Left lung (tissue), 4 donors: ENCODE measurements at regions not wholly inside any gene's neighbourhood (a gene's known extent, or its start where the extent isn't known, plus 50 kb on each side); places are given as distances from the start of the nearest gene placed in this dataset.
A peak's percentile ranks its signal among the peaks of the same experiment; 100 is the strongest.

Experiments
- ATAC-seq: fragments of 200-7000 bp; cut with Tn5 transposase; one replicate; pipeline ENCODE4 v1.9.1; 2020; ENCODE audit warnings: moderate library complexity
- DNase-seq, 4 donors: peaks; one replicate each; pipeline ENCODE4 v3.0.0-alpha.2; 2013 to 2020
- H3K27ac ChIP-seq, 2 donors: fragments of 200-600 bp; sonication (generic) in 1 of 2; one replicate each; pipeline versions ENCODE4 v1.5.0 to v1.8.0; 2020 to 2021
- H3K27me3 ChIP-seq, 2 donors: fragments of 200-600 bp; sonication (generic) in 1 of 2; one replicate each; pipeline versions ENCODE4 v1.5.0 to v1.8.0; 2020 to 2021
- H3K36me3 ChIP-seq, 2 donors: fragments of 200-600 bp; sonication (generic) in 1 of 2; one replicate each; pipeline versions ENCODE4 v1.5.0 to v1.8.0; 2020 to 2021
- H3K4me1 ChIP-seq, 2 donors: fragments of 200-600 bp; one replicate each; pipeline ENCODE4 v1.8.0; 2021
- H3K4me3 ChIP-seq, 2 donors: fragments of 200-600 bp; sonication (generic) in 1 of 2; one replicate each; pipeline versions ENCODE4 v1.5.0 to v1.8.0; 2020 to 2021; ENCODE audit warnings: mild to moderate bottlenecking in 1 of 2
- H3K9me3 ChIP-seq, 2 donors: fragments of 200-600 bp; sonication (generic) in 1 of 2; one replicate each; pipeline versions ENCODE4 v1.5.0 to v1.8.0; 2020 to 2021
- CTCF ChIP-seq, 2 donors: fragments of 200-600 bp; sonication (generic) in 1 of 2; IDR thresholded peaks; one replicate each; pipeline versions ENCODE4 v1.5.0 to v1.8.0; 2021; ENCODE audit warnings: antibody characterized with exemption in 2 of 2
- intact Hi-C, 2 donors: fragments of 100-400 bp; cut with DNase I; formaldehyde crosslinking; loops; one replicate each; pipeline versions ENCODE4 v1.11.2 to v1.14.2; 2022
- donor health status: DM: no; HTN: yes; CAD: no.
- donor health status: DM: no; HTN: no; CAD: no.

- H3K27ac ChIP-seq = no peak overlapping the region
- DNase-seq = no peak
- no peak for ATAC-seq
- H3K36me3 ChIP-seq = no peaks in the 10 kb centered on the region
- H3K4me3 ChIP-seq = no peak overlapping the region
- TF ChIP-seq CTCF (IDR thresholded peaks at IDR 0.05) = no peak
- H3K27me3 ChIP-seq = no peaks in the 10 kb centered on the region
- H3K4me1 ChIP-seq = no peaks in the 10 kb centered on the region
- intact Hi-C loops = no loop called here
- H3K9me3 ChIP-seq = no peaks in the 10 kb centered on the region
These were observed 265.4 kb upstream of the VLDLR start for GRCh38 chr9:2356041-2356790.

GRCh38 chr9:2359891-2360471 lies 261.6 kb upstream of the VLDLR start:
- H3K9me3 ChIP-seq = no peaks in the 10 kb centered on the region
- no peak overlapping the region for H3K4me3 ChIP-seq
- DNase-seq (peak in 3 of 4 donors; percentile 12 to 72 (median 48)), ATAC-seq (no peak)
- H3K27ac ChIP-seq = no peak overlapping the region
- H3K4me1 ChIP-seq = no peaks in the 10 kb centered on the region
- no peak for TF ChIP-seq CTCF (IDR thresholded peaks at IDR 0.05)
- no peaks in the 10 kb centered on the region for H3K27me3 ChIP-seq
- intact Hi-C loops = no loop called here
- no peaks in the 10 kb centered on the region for H3K36me3 ChIP-seq

- ATAC-seq = no peak
These were observed 259.4 kb upstream of the VLDLR start for GRCh38 chr9:2362150-2362549.

GRCh38 chr9:2363138-2363745 lies 258.3 kb upstream of the VLDLR start:
- intact Hi-C loops = no loop called here
- DNase-seq (no peak), ATAC-seq (peak; percentile 61)
- Histone ChIP-seq H3K4me1 (no peaks in the 10 kb centered on the region), H3K4me3 (no peak overlapping the region), H3K9me3 (no peaks in the 10 kb centered on the region), H3K27me3 (no peaks in the 10 kb centered on the region), H3K27ac (no peak overlapping the region), H3K36me3 (no peaks in the 10 kb centered on the region)
- no peak for TF ChIP-seq CTCF (IDR thresholded peaks at IDR 0.05)

More at GRCh38 chr9:2362150-2362549, 259.4 kb upstream of the VLDLR start:
- intact Hi-C loops = no loop called here
- Histone ChIP-seq H3K9me3 (no peaks in the 10 kb centered on the region), H3K36me3 (no peaks in the 10 kb centered on the region), H3K27me3 (no peaks in the 10 kb centered on the region), H3K4me1 (no peaks in the 10 kb centered on the region), H3K4me3 (no peak overlapping the region), H3K27ac (no peak overlapping the region)
- no peak for DNase-seq
- TF ChIP-seq CTCF (IDR thresholded peaks at IDR 0.05) = no peak

GRCh38 chr9:2363781-2364180 lies 257.8 kb upstream of the VLDLR start:
- TF ChIP-seq CTCF (IDR thresholded peaks at IDR 0.05) = no peak
- H3K4me1 ChIP-seq = no peaks in the 10 kb centered on the region
- no peaks in the 10 kb centered on the region for H3K27me3 ChIP-seq
- H3K9me3 ChIP-seq = no peaks in the 10 kb centered on the region
- no peaks in the 10 kb centered on the region for H3K36me3 ChIP-seq
- H3K4me3 ChIP-seq = no peak overlapping the region
- ATAC-seq (no peak), DNase-seq (no peak)
- H3K27ac ChIP-seq = no peak overlapping the region
- intact Hi-C loops = no loop called here
